HFFc6 (cell line): ENCODE measurements at regions not wholly inside any gene's neighbourhood (a gene's known extent, or its start where the extent isn't known, plus 50 kb on each side); places are given as distances from the start of the nearest gene placed in this dataset.

Source experiments
- DNase-seq: peaks from one replicate; pipeline ENCODE4 v3.0.0-alpha.2; 2018
- H3K27ac Mint-ChIP-seq: 2 replicates; pipeline ENCODE4 v1.8.0; 2020; ENCODE audit warnings: mild to moderate bottlenecking, mixed read lengths
- H3K27me3 Mint-ChIP-seq: 2 replicates; pipeline ENCODE4 v1.8.0; 2021; ENCODE audit warnings: mild to moderate bottlenecking, moderate library complexity, mixed read lengths; ENCODE audit not compliant: insufficient read depth
- H3K36me3 Mint-ChIP-seq: 2 replicates; pipeline ENCODE4 v1.8.0; 2021; ENCODE audit warnings: low read depth, mixed read lengths
- H3K4me1 Mint-ChIP-seq: 2 replicates; pipeline ENCODE4 v1.8.0; 2020; ENCODE audit warnings: low read depth, mixed read lengths
- H3K4me3 Mint-ChIP-seq: 2 replicates; pipeline ENCODE4 v1.8.0; 2020; ENCODE audit warnings: mild to moderate bottlenecking, moderate library complexity, mixed read lengths
- H3K9me3 Mint-ChIP-seq: 2 replicates; pipeline ENCODE4 v1.8.0; 2020; ENCODE audit warnings: mild to moderate bottlenecking, mixed read lengths
- CTCF ChIP-seq: fragments of 200-600 bp; sonication (generic); IDR thresholded peaks from 2 replicates; pipeline ENCODE4 v1.5.0; 2021; ENCODE audit warnings: antibody characterized with exemption, mild to moderate bottlenecking

GRCh38 chr4:140240237-140240636, 86.3 kb upstream of the MAML3 start:
- DNase-seq: no peak
- no peak overlapping the region for H3K4me3 Mint-ChIP-seq
- no peaks in the 10 kb centered on the region for H3K9me3 Mint-ChIP-seq
- peaks cover 43% of the 10 kb centered on the region for H3K4me1 Mint-ChIP-seq
- no peaks in the 10 kb centered on the region for H3K27me3 Mint-ChIP-seq
- no peak overlapping the region for H3K27ac Mint-ChIP-seq
- H3K36me3 Mint-ChIP-seq: no peaks in the 10 kb centered on the region
- TF ChIP-seq CTCF: no peak

GRCh38 chr4:140239311-140239710, 85.3 kb upstream of the MAML3 start:
- no peak overlapping the region for H3K4me3 Mint-ChIP-seq
- no peaks in the 10 kb centered on the region for H3K36me3 Mint-ChIP-seq
- TF ChIP-seq CTCF: no peak
- H3K9me3 Mint-ChIP-seq: no peaks in the 10 kb centered on the region
- H3K4me1 Mint-ChIP-seq: peaks cover 49% of the 10 kb centered on the region
- no peak overlapping the region for H3K27ac Mint-ChIP-seq
- H3K27me3 Mint-ChIP-seq: no peaks in the 10 kb centered on the region
- no peak for DNase-seq

DNA sequence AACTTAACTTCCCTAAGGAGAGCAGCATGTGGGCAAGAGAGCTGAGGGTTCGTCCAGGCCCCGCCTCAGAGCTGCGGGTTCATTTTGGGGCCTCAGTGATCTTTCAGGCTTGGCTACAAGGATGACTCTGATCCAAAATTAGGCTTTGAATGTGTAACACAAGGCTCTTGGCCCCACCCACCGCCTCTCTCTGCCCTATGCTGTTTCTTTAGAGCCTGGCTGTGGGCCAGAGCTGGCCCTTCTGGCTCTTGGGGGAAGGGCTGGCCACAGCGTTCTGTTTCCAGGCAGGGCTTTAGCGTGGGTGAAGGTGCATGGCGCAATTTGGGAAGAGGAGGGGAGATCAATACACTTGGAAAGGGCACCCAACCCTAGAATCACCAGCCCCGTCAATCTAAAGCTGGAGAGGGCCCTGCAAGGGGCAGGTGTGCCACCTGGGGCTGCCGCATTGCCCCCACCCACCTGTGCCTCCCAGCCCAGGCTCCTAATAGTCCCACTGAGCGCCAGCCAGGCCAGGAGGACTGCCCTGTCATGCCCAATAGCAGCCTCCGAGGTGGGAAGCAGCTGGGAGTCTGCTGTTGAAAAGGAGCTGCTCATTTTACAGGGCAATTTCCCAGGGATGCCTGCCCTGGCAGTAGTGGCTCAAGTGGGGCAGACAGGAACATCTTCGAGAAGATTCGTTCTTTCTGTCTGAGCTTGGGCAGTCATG, 84.5 kb upstream of the MAML3 start:
- Mint-ChIP-seq H3K9me3 (no peaks in the 10 kb centered on the region), H3K36me3 (no peaks in the 10 kb centered on the region), H3K4me1 (peaks cover 57% of the 10 kb centered on the region), H3K27me3 (no peaks in the 10 kb centered on the region), H3K4me3 (peak overlapping the region; percentile 79), H3K27ac (peak overlapping the region; percentile 90)
- DNase-seq: peak; percentile 61
- no peak for TF ChIP-seq CTCF

GRCh38 chr4:140237616-140238350, 83.8 kb upstream of the MAML3 start:
- H3K27me3 Mint-ChIP-seq: no peaks in the 10 kb centered on the region
- peaks cover 57% of the 10 kb centered on the region for H3K4me1 Mint-ChIP-seq
- TF ChIP-seq CTCF: no peak
- peak overlapping the region; percentile 79 for H3K4me3 Mint-ChIP-seq
- H3K36me3 Mint-ChIP-seq: no peaks in the 10 kb centered on the region
- no peaks in the 10 kb centered on the region for H3K9me3 Mint-ChIP-seq
- H3K27ac Mint-ChIP-seq: peak overlapping the region; percentile 90
- peak; percentile 84 for DNase-seq

DNA sequence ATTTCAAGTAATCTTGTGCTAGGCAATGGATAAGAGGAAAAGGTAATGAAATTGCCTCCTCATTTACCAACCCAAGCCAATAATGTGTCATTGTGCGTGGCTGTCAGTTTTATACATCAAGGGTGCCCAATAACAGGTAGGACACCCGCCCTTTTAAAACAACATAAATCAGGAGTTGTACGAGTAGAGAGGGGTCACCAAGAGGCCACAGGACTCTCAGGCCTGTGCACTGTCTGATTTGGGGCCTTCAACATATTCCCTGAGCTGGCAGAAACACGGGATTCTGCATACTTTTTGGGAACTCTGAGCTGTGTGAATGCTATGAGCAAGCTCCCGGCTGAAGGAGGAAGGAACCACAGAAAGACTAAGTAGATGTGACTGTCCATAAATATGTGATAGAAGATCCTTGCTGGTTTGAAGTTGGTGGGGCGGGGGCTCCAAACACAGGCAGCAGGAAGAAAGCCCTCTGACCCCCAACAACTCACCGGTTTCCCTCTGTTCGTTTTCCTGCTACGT, 82.7 kb upstream of the MAML3 start:
- Mint-ChIP-seq H3K9me3 (no peaks in the 10 kb centered on the region), H3K36me3 (no peaks in the 10 kb centered on the region), H3K4me1 (peaks cover 49% of the 10 kb centered on the region), H3K27ac (peak overlapping the region; percentile 90), H3K4me3 (peak overlapping the region; percentile 29; the same call in 1 of the 2 replicates), H3K27me3 (no peaks in the 10 kb centered on the region)
- DNase-seq: no peak
- TF ChIP-seq CTCF: no peak
